K562 (cell line): ENCODE measurements at regions not wholly inside any gene's neighbourhood (a gene's known extent, or its start where the extent isn't known, plus 50 kb on each side); places are given as distances from the start of the nearest gene placed in this dataset.

ENCODE experiments used
- ADNP ChIP-seq: fragments of 200-800 bp; sonication (Bioruptor generic); IDR thresholded peaks from 2 replicates; pipeline ENCODE4 v1.6.1; 2016; ENCODE audit warnings: missing genetic modification characterization, missing compliant biosample characterization
- ARID4B ChIP-seq: sonication (generic); formaldehyde crosslinking; IDR thresholded peaks from 2 replicates; pipeline ENCODE4 v1.8.0; 2022; ENCODE audit warnings: mild to moderate bottlenecking, missing genetic modification reagents
- CHD4 ChIP-seq: fragments of 200-600 bp; sonication (generic); IDR thresholded peaks from 3 replicates; pipeline ENCODE4 v1.6.1; 2012; ENCODE audit warnings: low read depth, mild to moderate bottlenecking, mixed read lengths, low read length, inconsistent platforms; ENCODE audit not compliant: insufficient read depth, insufficient replicate concordance, poor library complexity, severe bottlenecking
- E2F6 ChIP-seq, 2 experiments: IDR thresholded peaks; 2 replicates each; pipeline ENCODE4 v1.6.1; 2011; ENCODE audit warnings: borderline replicate concordance in 1 of 2, control low read depth in 1 of 2, low read depth in 1 of 2, low read length in 1 of 2, mild to moderate bottlenecking in 1 of 2, mixed read lengths in 1 of 2, moderate library complexity in 1 of 2; ENCODE audit not compliant: insufficient read depth in 1 of 2, insufficient read length in 1 of 2, poor library complexity in 1 of 2, severe bottlenecking in 1 of 2; ENCODE audit errors: extremely low read depth in 1 of 2
- ESRRA ChIP-seq: fragments of 450-650 bp; IDR thresholded peaks from 2 replicates; pipeline ENCODE4 v1.6.1; 2014; ENCODE audit warnings: low read depth, mild to moderate bottlenecking, moderate library complexity, borderline replicate concordance
- FOXP1 ChIP-seq: sonication (generic); formaldehyde crosslinking; IDR thresholded peaks from 2 replicates; pipeline ENCODE4 v1.8.0; 2022; ENCODE audit warnings: mild to moderate bottlenecking, missing genetic modification reagents
- HDAC2 ChIP-seq: fragments of 450-650 bp; IDR thresholded peaks from 2 replicates; pipeline ENCODE4 v1.6.1; 2016; ENCODE audit warnings: mild to moderate bottlenecking
- JUN ChIP-seq, 2 experiments: sonication (generic) in 1 of 2; formaldehyde crosslinking in 1 of 2; IDR thresholded peaks; 2 replicates each; pipeline versions ENCODE4 v1.6.1 to v1.8.0; 2012 to 2022; ENCODE audit warnings: borderline replicate concordance in 2 of 2, mild to moderate bottlenecking in 2 of 2, improper control_type of control experiment in 1 of 2, low read depth in 1 of 2, low read length in 1 of 2, missing genetic modification reagents in 1 of 2
- NBN ChIP-seq: fragments of 450-650 bp; IDR thresholded peaks from 2 replicates; pipeline ENCODE4 v1.6.1; 2016; ENCODE audit warnings: low read depth, mild to moderate bottlenecking
- PTBP1 ChIP-seq: fragments of 200-400 bp; formaldehyde crosslinking; IDR thresholded peaks from 2 replicates; pipeline ENCODE4 v1.6.1; 2017; ENCODE audit warnings: low read depth, low read length
- RCOR1 ChIP-seq, 2 experiments: IDR thresholded peaks; 2 replicates each; pipeline ENCODE4 v1.6.1; 2012; ENCODE audit warnings: low read depth in 2 of 2, low read length in 2 of 2, borderline replicate concordance in 1 of 2, improper control_type of control experiment in 1 of 2
- XRCC5 ChIP-seq: fragments of 200-400 bp; formaldehyde crosslinking; IDR thresholded peaks from 2 replicates; pipeline ENCODE4 v1.6.1; 2017; ENCODE audit warnings: low read depth, mild to moderate bottlenecking, low read length
- ZNF174 ChIP-seq: fragments of 250-450 bp; sonication (Bioruptor Pico); IDR thresholded peaks from 2 replicates; pipeline ENCODE4 v1.4.0; 2020; ENCODE audit warnings: mild to moderate bottlenecking
- ZNF224 ChIP-seq: sonication (generic); formaldehyde crosslinking; IDR thresholded peaks from 2 replicates; pipeline ENCODE4 v1.8.0; 2022; ENCODE audit warnings: mild to moderate bottlenecking, missing genetic modification reagents

DNA sequence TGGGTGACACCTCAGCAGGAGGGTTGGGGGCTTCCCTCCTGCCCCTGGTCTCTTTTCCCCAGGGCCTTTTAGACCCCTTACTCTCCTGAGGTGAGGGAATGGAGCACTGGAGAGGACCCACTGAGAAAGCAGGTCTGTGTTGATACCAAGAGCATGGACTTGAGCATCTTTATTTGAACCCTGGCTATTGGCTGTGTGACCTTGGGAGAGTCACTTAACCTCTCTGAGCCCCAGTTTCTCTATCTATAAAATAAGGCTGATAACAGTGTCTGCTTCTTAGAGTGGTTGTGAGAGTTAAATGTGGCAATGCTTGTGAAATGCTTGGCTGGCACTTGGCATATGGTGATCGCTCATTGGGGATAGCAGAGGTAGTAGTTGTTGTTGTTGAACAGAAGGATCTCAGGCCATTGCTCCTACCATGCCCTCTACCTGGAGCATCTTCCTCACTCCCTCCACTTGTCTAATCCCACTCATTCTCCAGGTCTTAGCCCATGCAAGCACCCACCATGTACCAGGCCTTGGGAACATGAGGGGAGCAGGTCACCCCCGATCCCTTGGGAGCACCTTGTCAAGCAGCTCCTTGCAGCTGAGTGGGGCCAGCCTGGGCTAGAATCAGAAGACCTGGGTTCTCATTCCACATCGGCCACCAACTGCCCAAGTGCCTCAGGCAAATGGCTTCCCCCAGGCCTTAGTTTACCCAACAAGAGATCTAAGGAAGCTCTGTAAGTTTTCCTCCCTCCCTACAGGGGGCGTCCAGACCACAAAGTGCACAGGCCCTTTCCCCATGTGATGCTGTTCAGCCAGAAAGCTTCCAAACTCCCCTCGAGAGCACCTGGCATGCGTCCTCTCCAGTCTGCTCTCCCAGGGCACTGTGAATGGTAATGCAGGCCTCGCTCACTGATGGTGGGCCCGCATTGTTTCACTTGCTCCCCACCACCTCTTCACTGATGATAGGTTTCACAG, 96.7 kb downstream of the LSM3 start (continued):
- peak; percentile 94 for TF ChIP-seq CHD4
- peak; percentile 68; the same call in 1 of the 2 replicates for TF ChIP-seq FOXP1 (CRISPR knock-in tag)
- peak in 1 of 2 experiments; percentile 70; a peak in 2 of 4 replicates for TF ChIP-seq RCOR1 (IDR thresholded peaks at IDR 0.05; ENCODE audit: borderline replicate concordance in 1 of 2, low read depth in 2 of 2, low read length in 2 of 2)
- TF ChIP-seq ESRRA: no peak
- TF ChIP-seq XRCC5: no peak
- TF ChIP-seq ARID4B: 0 out of 2 replicates have a peak, but pooled peaks have one; percentile 29
- TF ChIP-seq JUN (IDR thresholded peaks at IDR 0.05; ENCODE audit: borderline replicate concordance, low read depth, low read length): no peak
- no peak for TF ChIP-seq JUN (CRISPR knock-in tag; IDR thresholded peaks at IDR 0.05; ENCODE audit: borderline replicate concordance)
- TF ChIP-seq ZNF174 (CRISPR knock-in tag): no peak
- TF ChIP-seq HDAC2: peak; percentile 86; the same call in 1 of the 2 replicates
- TF ChIP-seq ZNF224 (CRISPR knock-in tag): no peak
- TF ChIP-seq NBN: no peak
- TF ChIP-seq ADNP: peak; percentile 96
- peak; percentile 91; the same call in 1 of the 2 replicates for TF ChIP-seq PTBP1
- peak in 1 of 2 experiments; percentile 32 for TF ChIP-seq E2F6 (IDR thresholded peaks at IDR 0.05; ENCODE audit: borderline replicate concordance in 1 of 2, extremely low read depth in 1 of 2, insufficient read depth in 1 of 2, insufficient read length in 1 of 2, low read depth in 1 of 2, low read length in 1 of 2, poor library complexity in 1 of 2, severe bottlenecking in 1 of 2)
